ENCODE measurements at regions not wholly inside any gene's neighbourhood (a gene's known extent, or its start where the extent isn't known, plus 50 kb on each side); places are given as distances from the start of the nearest gene placed in this dataset.

DNA sequence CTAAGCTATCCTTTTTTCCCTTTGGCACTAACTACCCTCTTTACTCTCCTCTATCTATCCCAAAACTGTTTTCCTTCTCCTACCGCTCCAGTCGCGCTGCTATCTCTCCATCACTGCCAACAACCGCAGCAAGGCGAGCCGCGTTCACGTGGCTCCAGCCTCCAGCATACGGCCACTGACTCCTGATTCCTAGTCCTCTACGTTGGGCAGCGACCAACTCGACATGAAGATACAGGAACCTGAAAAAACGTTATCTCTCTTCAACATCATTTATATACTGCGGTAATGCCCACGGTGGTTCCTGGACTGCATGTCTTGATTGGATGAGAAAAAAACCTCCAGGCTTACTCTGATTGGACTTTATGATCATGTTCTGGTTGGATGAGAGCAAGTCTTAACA lies 129.5 kb downstream of the ZNF716 start:
- Histone ChIP-seq H3K4me1 (ENCODE audit: insufficient read depth, low read length) (no peaks in the 10 kb centered on the region), H3K27ac (ENCODE audit: low read depth in 1 of 2, low read length in 2 of 2) (no peak overlapping the region), H3K36me3 (ENCODE audit: insufficient read depth, low read length) (no peaks in the 10 kb centered on the region), H3K27me3 (ENCODE audit: control insufficient read depth in 1 of 2, insufficient read depth in 2 of 2, low read length in 2 of 2) (no peaks in the 10 kb centered on the region), H3K4me3 (ENCODE audit: low read length) (no peak overlapping the region), H3K9me3 (ENCODE audit: control insufficient read depth in 1 of 2, insufficient read depth in 1 of 2, low read length in 2 of 2) (peaks cover 0 to 35% of the 10 kb centered on the region in 2 experiments)
- Mint-ChIP-seq H3K36me3 (ENCODE audit: low read depth) (no peaks in the 10 kb centered on the region), H3K27ac (no peak overlapping the region), H3K9me3 (peaks cover 7% of the 10 kb centered on the region), H3K27me3 (no peaks in the 10 kb centered on the region), H3K4me3 (no peak overlapping the region), H3K4me1 (ENCODE audit: low read depth) (no peaks in the 10 kb centered on the region)
- TF ChIP-seq, protein P1, sequence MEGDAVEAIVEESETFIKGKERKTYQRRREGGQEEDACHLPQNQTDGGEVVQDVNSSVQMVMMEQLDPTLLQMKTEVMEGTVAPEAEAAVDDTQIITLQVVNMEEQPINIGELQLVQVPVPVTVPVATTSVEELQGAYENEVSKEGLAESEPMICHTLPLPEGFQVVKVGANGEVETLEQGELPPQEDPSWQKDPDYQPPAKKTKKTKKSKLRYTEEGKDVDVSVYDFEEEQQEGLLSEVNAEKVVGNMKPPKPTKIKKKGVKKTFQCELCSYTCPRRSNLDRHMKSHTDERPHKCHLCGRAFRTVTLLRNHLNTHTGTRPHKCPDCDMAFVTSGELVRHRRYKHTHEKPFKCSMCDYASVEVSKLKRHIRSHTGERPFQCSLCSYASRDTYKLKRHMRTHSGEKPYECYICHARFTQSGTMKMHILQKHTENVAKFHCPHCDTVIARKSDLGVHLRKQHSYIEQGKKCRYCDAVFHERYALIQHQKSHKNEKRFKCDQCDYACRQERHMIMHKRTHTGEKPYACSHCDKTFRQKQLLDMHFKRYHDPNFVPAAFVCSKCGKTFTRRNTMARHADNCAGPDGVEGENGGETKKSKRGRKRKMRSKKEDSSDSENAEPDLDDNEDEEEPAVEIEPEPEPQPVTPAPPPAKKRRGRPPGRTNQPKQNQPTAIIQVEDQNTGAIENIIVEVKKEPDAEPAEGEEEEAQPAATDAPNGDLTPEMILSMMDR (IDR thresholded peaks at IDR 0.05): no peak
- DNase-seq (no peak), ATAC-seq (ENCODE audit: poor library complexity) (no peak)
- intact Hi-C loops (cut with DNase I, micrococcal nuclease): no loop called here
- POLR2A ChIA-PET: no interaction called here
- CTCF ChIA-PET: no interaction called here
